C4-2B (cell line): ENCODE measurements at regions not wholly inside any gene's neighbourhood (a gene's known extent, or its start where the extent isn't known, plus 50 kb on each side); places are given as distances from the start of the nearest gene placed in this dataset.

Experiments
- ZFX ChIP-seq: fragments of 450-650 bp; IDR thresholded peaks from 2 replicates; pipeline ENCODE4 v1.6.1; 2017
- TF ChIP-seq, protein P1 (sequence below): fragments of 450-650 bp; conservative IDR thresholded peaks from 2 replicates; pipeline ENCODE4 v1.5.1; 2017; ENCODE audit warnings: mild to moderate bottlenecking

DNA sequence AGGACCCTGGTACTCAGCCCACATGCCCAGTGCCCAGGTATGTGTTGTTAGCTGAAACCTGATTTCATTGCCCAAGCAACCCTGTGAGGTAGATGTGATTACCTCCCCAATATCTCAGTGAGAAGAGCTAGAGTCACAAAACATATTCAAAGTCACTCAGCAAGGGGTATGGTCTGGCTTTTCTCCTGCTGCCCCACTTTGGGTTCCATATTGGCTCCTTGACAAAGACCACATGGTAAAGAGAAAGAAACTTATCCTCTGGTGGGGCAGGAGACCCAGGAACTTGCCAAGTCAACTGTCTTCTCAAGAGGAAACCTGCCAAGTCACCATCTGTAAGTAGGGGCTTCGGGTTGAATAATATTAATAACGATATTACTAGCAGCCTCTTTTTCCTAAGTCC lies 148.3 kb upstream of the LMCD1 start:
- TF ChIP-seq, protein P1, sequence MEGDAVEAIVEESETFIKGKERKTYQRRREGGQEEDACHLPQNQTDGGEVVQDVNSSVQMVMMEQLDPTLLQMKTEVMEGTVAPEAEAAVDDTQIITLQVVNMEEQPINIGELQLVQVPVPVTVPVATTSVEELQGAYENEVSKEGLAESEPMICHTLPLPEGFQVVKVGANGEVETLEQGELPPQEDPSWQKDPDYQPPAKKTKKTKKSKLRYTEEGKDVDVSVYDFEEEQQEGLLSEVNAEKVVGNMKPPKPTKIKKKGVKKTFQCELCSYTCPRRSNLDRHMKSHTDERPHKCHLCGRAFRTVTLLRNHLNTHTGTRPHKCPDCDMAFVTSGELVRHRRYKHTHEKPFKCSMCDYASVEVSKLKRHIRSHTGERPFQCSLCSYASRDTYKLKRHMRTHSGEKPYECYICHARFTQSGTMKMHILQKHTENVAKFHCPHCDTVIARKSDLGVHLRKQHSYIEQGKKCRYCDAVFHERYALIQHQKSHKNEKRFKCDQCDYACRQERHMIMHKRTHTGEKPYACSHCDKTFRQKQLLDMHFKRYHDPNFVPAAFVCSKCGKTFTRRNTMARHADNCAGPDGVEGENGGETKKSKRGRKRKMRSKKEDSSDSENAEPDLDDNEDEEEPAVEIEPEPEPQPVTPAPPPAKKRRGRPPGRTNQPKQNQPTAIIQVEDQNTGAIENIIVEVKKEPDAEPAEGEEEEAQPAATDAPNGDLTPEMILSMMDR, result no peak
- no peak for TF ChIP-seq ZFX
